GM21515 (cell line): ENCODE measurements at regions not wholly inside any gene's neighbourhood (a gene's known extent, or its start where the extent isn't known, plus 50 kb on each side); places are given as distances from the start of the nearest gene placed in this dataset.
"Not testable (repeated sequence)": the region's sequence is repeated elsewhere in the genome, so short reads cannot be mapped to it uniquely, and the experiment has no call there.

ENCODE experiments used
- ATAC-seq: cut with Tn5 transposase; IDR thresholded peaks from one replicate; pipeline ENCODE4 v1.9.1; 2021; ENCODE audit not compliant: unreplicated experiment

DNA sequence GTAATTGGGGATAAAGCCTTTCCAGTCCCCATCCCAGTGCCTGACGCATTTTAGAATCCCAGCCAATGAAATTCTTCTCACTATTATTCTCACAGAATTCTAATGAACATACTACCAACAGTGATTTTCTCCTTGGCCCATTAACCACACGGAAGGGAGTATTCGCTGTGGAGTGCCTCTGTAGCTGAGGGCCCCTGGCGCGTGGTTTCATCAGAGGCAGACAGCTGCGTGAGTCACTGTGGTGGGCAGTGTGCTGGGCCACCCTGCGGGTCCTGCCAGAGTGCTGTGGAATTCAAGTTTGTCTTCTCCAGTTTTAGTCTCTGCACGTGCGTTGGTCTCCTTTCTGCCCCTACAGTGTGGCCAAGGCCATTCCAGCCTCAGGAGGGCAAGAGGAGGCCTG, 335.4 kb upstream of the FAT1 start:
- no peak for ATAC-seq

- ATAC-seq, result no peak
Observed at GRCh38 chr4:187059895-187060294, 336.2 kb upstream of the FAT1 start.

DNA sequence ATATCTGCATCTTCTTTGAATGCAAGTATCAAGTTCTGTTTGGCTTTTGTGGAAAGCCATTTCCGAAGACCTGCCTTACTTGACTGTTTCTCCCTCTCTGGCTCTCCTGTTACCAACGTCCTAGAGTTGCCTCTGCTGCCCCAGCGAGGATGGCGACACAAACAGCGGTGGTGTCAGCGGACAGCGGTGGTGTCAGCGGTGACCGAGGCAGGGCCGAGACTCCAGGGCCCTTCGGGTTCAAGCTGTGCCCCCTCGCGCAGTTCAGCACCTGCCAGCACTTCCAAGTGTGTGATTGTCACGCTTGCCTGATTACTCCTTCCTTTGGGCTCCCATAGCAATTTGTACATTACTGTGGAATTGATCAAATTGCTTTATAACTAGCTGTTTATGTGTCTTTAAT, 336.9 kb upstream of the FAT1 start:
- ATAC-seq, result no peak

GRCh38 chr4:187063251-187063650, 339.6 kb upstream of the FAT1 start:
- no peak for ATAC-seq

- ATAC-seq, result no peak
Observed at GRCh38 chr4:187064033-187064432, 340.4 kb upstream of the FAT1 start.

DNA sequence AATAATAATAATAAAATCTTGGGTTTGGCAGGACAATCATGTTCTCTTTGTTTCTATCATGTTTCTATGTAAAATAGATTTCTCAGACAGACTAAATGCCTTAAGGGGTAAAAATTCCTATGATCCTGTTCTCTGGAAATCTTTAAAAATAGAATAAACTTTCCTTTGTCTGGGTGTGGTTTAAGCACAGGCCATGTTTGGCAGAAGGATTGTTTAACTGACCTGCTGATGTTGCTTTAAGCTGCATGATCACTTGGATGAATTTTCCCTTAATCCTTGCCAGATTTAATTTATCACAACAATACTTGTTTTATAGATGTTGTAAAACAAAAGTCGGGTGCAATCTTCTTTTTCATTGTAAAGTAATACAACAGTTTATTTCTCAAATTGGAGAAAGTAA, 341.7 kb upstream of the FAT1 start:
- no peak for ATAC-seq

DNA sequence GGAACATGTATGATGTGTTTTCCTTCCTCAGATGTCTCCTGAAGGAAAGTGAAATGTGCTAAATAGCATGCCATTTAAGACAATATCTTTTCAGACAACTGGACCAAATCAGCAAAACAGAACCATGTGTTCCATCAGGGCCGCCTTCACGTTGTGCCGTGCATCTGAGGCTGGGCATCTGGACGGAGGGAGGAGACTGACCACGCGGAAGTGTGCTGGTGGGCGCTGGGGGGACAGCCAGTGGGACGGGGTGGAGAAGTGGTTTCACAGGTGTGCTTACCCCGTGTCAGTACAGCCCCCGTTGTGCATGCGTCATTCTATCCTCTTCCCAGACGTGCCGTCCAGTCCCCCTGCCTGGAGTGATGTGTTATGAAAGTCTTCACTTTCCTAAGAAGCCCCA, 342.1 kb upstream of the FAT1 start:
- ATAC-seq, result no peak

DNA sequence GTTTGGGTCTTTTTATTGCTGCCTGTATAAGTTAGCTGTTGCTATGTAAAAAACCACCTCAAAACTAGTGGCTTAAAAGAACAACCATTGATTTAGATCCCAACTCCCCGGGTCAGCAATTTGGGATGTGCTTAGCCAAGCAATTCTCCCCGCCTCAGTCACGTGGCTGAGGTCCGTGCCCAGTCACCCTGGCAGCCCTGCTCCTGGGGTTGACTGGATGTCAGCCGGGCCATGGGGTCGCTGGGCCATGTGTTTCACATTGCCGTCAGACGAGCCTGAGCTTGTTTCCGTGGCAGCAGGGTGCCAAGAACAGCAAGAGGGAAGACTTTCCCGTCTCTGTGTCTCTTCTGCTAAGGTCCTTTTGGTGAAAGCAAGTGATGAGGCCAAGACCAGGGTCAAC, 345.7 kb upstream of the FAT1 start:
- ATAC-seq, result no peak

DNA sequence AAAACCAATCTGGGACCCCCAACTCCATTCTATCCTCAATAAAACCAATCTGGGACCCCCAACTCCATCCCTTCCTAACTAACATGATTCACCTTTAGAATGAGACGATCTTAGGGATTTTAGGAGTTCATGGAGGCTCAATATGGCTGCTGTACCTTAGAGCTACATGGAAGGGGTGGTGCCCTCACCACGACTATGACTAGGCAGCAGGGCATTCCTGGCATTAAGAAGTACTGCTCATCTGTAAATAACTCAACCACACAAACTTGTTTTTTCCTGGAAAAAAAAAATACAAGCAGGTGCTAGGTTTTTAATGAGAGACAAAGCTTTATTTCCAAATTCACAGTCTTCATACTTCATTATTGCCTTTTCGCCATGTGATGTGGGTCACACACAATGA, 346.5 kb upstream of the FAT1 start:
- no peak for ATAC-seq

- ATAC-seq, result no peak
Observed at GRCh38 chr4:187070740-187071139, 347.1 kb upstream of the FAT1 start.

GRCh38 chr4:187071946-187072600, 348.4 kb upstream of the FAT1 start:
- ATAC-seq, result no peak

DNA sequence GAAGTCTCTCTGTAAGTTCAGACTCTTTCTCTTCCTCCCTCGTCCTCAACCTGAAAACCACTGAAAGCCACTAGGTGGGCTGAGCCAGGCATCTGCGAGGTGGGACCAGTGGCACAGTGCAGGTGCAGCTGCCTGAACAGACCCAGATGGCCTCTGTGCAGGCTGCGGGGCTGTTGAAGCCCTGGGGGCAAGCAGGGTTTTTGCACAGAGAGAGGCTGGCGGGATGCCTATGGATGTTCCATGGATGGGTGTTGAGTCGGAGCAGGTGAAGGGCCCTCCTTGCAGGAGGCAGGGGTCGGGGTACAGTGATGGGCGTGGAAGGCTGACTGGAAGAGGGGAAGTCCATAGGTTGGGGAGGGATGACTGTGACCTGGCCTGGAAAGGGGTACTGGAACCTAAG, 350.2 kb upstream of the FAT1 start:
- ATAC-seq, result no peak

DNA sequence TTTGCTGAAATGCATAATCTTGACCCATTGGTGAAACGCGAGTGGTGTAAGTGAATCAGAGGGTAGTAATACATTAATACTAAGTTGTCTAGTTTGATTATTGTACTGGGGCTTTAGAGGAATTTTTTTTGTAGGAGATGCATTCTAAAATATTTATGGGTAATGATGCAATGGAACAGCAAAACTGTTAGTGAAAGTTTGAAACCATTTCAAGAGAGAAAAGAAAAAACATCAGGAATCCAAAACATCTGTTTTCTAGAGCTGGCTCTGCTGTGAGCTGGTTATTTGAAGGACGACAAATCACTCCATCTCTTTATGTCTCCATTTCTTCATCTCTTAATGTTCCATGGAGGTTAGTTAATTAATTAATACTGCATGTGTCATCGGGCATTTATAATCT, 351.9 kb upstream of the FAT1 start:
- ATAC-seq, result no peak

DNA sequence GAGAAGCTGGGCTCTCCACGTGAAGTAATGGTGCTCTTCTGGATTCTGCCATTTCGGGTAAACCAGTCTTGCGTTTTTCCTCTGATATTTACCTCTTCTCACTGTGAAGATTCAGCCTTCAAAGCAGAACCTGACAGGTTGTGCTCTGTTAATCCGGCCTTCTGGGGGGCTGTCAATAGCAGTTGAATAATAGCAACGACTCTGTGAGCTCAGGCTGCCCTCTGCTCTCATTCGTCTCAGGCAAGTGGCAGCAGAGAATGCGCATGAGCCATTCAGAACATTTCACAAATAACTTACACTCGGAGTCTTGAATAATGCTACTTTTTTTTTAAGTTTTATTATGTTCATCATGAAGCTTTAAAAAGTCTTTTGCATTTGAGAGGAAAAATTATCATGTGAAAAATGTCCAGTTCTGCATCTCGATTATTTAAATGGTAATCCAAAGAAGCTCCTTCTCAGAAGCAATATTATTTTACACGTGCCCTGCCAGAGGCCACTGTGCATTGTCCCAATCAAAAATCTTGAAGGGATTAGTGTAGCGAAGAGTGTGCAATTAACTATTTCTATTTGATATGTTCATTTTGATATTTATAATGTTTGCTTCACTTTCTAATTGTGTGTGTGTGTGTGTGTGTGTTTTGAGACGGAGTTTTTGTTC, 354.2 kb upstream of the FAT1 start:
- no peak for ATAC-seq

DNA sequence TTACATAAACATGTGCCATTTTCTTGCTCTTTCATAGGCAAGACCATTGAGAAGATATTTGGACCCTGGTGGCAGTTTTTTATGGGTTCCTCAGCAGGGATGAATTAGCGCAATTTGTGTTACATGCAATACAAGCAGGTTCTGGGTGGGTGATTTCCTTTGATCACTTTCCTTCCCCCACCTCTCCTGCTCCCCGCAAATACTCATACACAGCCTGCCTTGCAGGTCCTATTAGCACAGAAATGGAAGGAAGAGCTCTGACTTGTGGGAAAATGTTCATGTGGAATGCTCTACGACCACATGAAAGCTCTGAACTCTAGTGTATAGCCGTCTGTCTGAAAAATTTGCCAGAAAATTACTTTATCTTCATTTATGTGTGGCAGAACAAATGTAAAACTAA, 361.0 kb upstream of the FAT1 start:
- no peak for ATAC-seq

DNA sequence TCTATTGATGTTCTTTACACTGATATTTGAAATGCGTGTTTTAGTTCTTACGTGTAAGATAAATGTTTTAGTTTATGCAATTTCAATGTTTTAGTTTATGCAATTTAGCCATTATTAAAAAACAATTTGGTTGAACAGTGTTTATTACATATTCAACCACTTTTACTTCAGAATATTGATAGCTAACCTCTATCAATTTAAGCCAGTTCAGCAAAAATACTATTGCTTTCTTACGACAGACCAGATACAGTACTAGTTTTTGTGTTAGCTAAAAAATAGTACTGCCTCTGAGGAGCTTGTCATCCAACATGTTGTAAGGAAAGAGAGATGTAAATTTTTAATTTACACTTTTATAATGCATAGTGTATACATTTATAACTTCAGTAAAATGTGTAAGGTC, 361.7 kb upstream of the FAT1 start:
- no peak for ATAC-seq

GRCh38 chr4:187086151-187086550, 362.5 kb upstream of the FAT1 start:
- ATAC-seq, result no peak

- no peak for ATAC-seq
Observed at GRCh38 chr4:187088070-187088799, 364.6 kb upstream of the FAT1 start.

DNA sequence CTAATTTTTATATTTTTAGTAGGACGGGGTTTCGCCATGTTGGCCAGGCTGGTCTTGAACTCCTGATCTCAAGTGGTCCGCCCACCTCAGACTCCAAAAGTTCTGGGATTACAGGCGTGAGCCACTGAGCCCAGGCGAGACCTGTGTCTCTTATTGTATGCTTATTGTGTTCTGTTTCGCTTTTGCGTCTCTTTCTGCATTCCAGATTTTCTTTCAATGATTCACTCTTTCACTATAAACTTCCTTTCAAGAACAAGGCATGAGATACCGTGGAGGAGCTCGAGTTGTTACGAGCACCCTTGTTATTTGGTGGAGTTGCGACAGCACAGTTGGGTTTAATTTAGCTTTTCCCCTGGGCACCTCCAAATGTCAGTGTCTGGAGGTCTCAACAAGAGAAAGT, 366.7 kb upstream of the FAT1 start:
- no peak for ATAC-seq

DNA sequence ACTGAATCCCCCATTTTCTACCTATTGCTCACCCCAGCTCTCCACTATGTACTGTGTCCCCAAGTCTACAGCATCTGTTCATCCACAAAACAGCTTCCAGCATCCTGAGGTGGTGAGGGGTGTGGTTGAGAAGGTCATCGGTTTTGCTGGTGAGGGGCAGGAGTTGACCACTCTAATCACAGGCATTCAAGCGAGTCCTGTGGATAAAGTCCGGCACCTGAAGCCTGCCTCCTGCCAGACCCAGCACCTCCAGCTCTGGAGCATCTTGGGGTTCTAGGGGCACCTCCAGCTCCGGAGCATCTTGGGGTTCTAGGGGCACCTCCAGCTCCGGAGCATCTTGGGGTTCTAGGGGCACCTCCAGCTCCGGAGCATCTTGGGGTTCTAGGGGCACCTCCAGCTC, 367.2 kb upstream of the FAT1 start:
- not testable (repeated sequence) for ATAC-seq

- no peak for ATAC-seq
Observed at GRCh38 chr4:187094144-187094543, 370.5 kb upstream of the FAT1 start.

GRCh38 chr4:187098429-187098828, 374.8 kb upstream of the FAT1 start:
- ATAC-seq, result no peak
